OCI-LY1 (cell line): ENCODE measurements at regions not wholly inside any gene's neighbourhood (a gene's known extent, or its start where the extent isn't known, plus 50 kb on each side); places are given as distances from the start of the nearest gene placed in this dataset.

Experiments used
- EZH2 ChIP-seq: fragments of 200-600 bp; sonication (generic), shearing (Covaris generic); IDR thresholded peaks from 2 replicates; pipeline ENCODE4 v1.8.0; 2017; ENCODE audit warnings: borderline replicate concordance, mixed run types, mild to moderate bottlenecking, antibody characterized with exemption, low read length, moderate library complexity, mixed read lengths
- TF ChIP-seq, protein P1 (sequence below): fragments of 200-600 bp; sonication (generic), shearing (Covaris generic); IDR thresholded peaks from 2 replicates; pipeline ENCODE4 v1.5.1; 2017; ENCODE audit warnings: mild to moderate bottlenecking, antibody characterized with exemption, low read length, moderate library complexity, mixed read lengths

DNA sequence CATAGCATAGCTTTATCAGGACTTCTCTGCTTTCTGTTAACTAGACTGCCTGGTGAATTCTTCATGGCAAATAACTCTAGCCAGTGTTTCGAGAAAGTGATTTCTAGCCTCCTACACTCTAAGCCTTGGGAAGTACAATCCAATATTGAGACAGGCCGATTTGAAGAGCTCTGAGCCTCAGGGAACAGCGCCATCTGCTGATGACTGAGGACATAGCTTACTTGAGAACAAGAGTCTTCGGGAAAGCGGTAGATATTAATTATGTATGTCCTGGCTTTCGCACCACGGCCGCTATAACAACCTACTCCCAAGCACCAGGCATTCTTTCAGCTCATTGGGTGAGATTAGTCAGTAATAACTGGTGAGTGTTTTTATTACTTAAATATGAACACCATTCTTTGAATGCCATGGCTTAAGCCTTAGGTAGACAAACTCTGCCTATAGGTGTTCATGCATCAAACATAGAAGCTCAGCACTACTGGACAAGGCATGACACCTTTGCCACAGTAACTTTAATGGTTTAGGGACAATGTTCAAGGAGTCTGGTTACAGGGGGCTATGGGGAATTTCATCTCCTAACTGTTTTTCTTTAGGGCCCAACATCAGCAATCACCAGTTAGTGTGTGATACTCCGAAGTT, 518.6 kb downstream of the BMP2 start:
- TF ChIP-seq, protein P1, sequence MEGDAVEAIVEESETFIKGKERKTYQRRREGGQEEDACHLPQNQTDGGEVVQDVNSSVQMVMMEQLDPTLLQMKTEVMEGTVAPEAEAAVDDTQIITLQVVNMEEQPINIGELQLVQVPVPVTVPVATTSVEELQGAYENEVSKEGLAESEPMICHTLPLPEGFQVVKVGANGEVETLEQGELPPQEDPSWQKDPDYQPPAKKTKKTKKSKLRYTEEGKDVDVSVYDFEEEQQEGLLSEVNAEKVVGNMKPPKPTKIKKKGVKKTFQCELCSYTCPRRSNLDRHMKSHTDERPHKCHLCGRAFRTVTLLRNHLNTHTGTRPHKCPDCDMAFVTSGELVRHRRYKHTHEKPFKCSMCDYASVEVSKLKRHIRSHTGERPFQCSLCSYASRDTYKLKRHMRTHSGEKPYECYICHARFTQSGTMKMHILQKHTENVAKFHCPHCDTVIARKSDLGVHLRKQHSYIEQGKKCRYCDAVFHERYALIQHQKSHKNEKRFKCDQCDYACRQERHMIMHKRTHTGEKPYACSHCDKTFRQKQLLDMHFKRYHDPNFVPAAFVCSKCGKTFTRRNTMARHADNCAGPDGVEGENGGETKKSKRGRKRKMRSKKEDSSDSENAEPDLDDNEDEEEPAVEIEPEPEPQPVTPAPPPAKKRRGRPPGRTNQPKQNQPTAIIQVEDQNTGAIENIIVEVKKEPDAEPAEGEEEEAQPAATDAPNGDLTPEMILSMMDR: peak; percentile 78
- TF ChIP-seq EZH2: no peak
